ENCODE measurements at regions not wholly inside any gene's neighbourhood (a gene's known extent, or its start where the extent isn't known, plus 50 kb on each side); places are given as distances from the start of the nearest gene placed in this dataset.

GRCh38 chr3:104472221-104472620 is 894.5 kb upstream of the ALCAM start:
- TF ChIP-seq CTCF (IDR thresholded peaks at IDR 0.05), result no peak
- no peak for TF ChIP-seq EZH2 (IDR thresholded peaks at IDR 0.05)
- TF ChIP-seq EZH2phosphoT487 (IDR thresholded peaks at IDR 0.05), result no peak

All from neural progenitor cell (in vitro differentiated cells).